ENCODE measurements at regions not wholly inside any gene's neighbourhood (a gene's known extent, or its start where the extent isn't known, plus 50 kb on each side); places are given as distances from the start of the nearest gene placed in this dataset.

- H3K4me3 ChIP-seq (ENCODE audit: low read length): peak overlapping the region; percentile 20
Observed at GRCh38 chr7:138243836-138244235, 167.6 kb downstream of the AKR1D1 start.

GRCh38 chr7:138244606-138245005 is 168.3 kb downstream of the AKR1D1 start:
- Histone ChIP-seq H3K9me3 (ENCODE audit: low read length) (no peaks in the 10 kb centered on the region), H3K27me3 (ENCODE audit: insufficient read depth, low read depth, low read length) (no peaks in the 10 kb centered on the region), H2AFZ (ENCODE audit: low read depth, low read length) (no peak overlapping the region), H3K9me2 (ENCODE audit: insufficient read depth, low read length) (no peaks in the 10 kb centered on the region), H4K20me1 (ENCODE audit: insufficient read depth) (no peaks in the 10 kb centered on the region), H3K4me3 (ENCODE audit: low read length) (no peak overlapping the region), H3K79me2 (replicated peaks; ENCODE audit: insufficient read depth, low read length) (no peaks in the 10 kb centered on the region), H3K4me2 (ENCODE audit: low read length) (no peak overlapping the region), H3K9ac (ENCODE audit: low read length) (no peak overlapping the region), H3K27ac (ENCODE audit: low read length) (no peak overlapping the region), H3F3A (ENCODE audit: insufficient read depth, low read length, poor library complexity, severe bottlenecking) (no peaks in the 10 kb centered on the region), H3K36me3 (ENCODE audit: insufficient read depth, low read length) (no peaks in the 10 kb centered on the region)
- TF ChIP-seq SMC3 (conservative IDR thresholded peaks at IDR 0.05; ENCODE audit: poor library complexity) (no peak), MXI1 (conservative IDR thresholded peaks at IDR 0.05; ENCODE audit: poor library complexity, severe bottlenecking) (no peak), CTCF (IDR thresholded peaks at IDR 0.05; ENCODE audit: poor library complexity, severe bottlenecking) (no peak), RAD21 (conservative IDR thresholded peaks at IDR 0.05) (no peak), EP300 (conservative IDR thresholded peaks at IDR 0.05; ENCODE audit: poor library complexity, severe bottlenecking) (no peak), REST (IDR thresholded peaks at IDR 0.05; ENCODE audit: borderline replicate concordance) (no peak), TAF1 (IDR thresholded peaks at IDR 0.05; ENCODE audit: low read depth) (no peak)

More at GRCh38 chr7:138243836-138244235, 167.6 kb downstream of the AKR1D1 start:
- H3K79me2 ChIP-seq (replicated peaks; ENCODE audit: insufficient read depth, low read length): no peaks in the 10 kb centered on the region
- H4K20me1 ChIP-seq (ENCODE audit: insufficient read depth): no peaks in the 10 kb centered on the region
- no peak overlapping the region for H3K4me2 ChIP-seq (ENCODE audit: low read length)
- H3K27ac ChIP-seq (ENCODE audit: low read length): no peak overlapping the region
- peak overlapping the region; percentile 35 for H2AFZ ChIP-seq (ENCODE audit: low read depth, low read length)
- no peaks in the 10 kb centered on the region for H3K9me2 ChIP-seq (ENCODE audit: insufficient read depth, low read length)
- no peaks in the 10 kb centered on the region for H3K27me3 ChIP-seq (ENCODE audit: insufficient read depth, low read depth, low read length)
- H3K9me3 ChIP-seq (ENCODE audit: low read length): no peaks in the 10 kb centered on the region
- H3F3A ChIP-seq (ENCODE audit: insufficient read depth, low read length, poor library complexity, severe bottlenecking): no peaks in the 10 kb centered on the region
- TF ChIP-seq CTCF (IDR thresholded peaks at IDR 0.05; ENCODE audit: poor library complexity, severe bottlenecking): no peak
- no peak for TF ChIP-seq MXI1 (conservative IDR thresholded peaks at IDR 0.05; ENCODE audit: poor library complexity, severe bottlenecking)
- TF ChIP-seq EP300 (conservative IDR thresholded peaks at IDR 0.05; ENCODE audit: poor library complexity, severe bottlenecking): no peak
- TF ChIP-seq SMC3 (conservative IDR thresholded peaks at IDR 0.05; ENCODE audit: poor library complexity): no peak
- no peak for TF ChIP-seq POLR2AphosphoS5 (IDR thresholded peaks at IDR 0.05)
- no peak for TF ChIP-seq RAD21 (conservative IDR thresholded peaks at IDR 0.05)
- no peak for TF ChIP-seq TAF1 (IDR thresholded peaks at IDR 0.05; ENCODE audit: low read depth)
- no peak for TF ChIP-seq EZH2 (IDR thresholded peaks at IDR 0.05; ENCODE audit: borderline replicate concordance, insufficient read depth, low read length, poor library complexity, severe bottlenecking)
- no peak for TF ChIP-seq REST (IDR thresholded peaks at IDR 0.05; ENCODE audit: borderline replicate concordance)
- H3K9ac ChIP-seq (ENCODE audit: low read length): no peak overlapping the region
- H3K36me3 ChIP-seq (ENCODE audit: insufficient read depth, low read length): no peaks in the 10 kb centered on the region

Measured in neural cell (in vitro differentiated cells).